Epithelial cell of esophagus (primary cell): ENCODE measurements at regions not wholly inside any gene's neighbourhood (a gene's known extent, or its start where the extent isn't known, plus 50 kb on each side); places are given as distances from the start of the nearest gene placed in this dataset.

Experiments
- DNase-seq: peaks from one replicate; pipeline ENCODE4 v3.0.0; 2010; ENCODE audit warnings: low read depth
- H3K4me3 ChIP-seq: 2 replicates; pipeline ENCODE4 v1.5.1; 2011; ENCODE audit warnings: mild to moderate bottlenecking, low read length, control low read depth
- CTCF ChIP-seq: IDR thresholded peaks from 2 replicates; pipeline ENCODE4 v1.5.1; 2011; ENCODE audit warnings: low read depth, mild to moderate bottlenecking, low read length, control low read depth, inconsistent platforms; ENCODE audit not compliant: insufficient read depth; ENCODE audit errors: missing control alignments

DNA sequence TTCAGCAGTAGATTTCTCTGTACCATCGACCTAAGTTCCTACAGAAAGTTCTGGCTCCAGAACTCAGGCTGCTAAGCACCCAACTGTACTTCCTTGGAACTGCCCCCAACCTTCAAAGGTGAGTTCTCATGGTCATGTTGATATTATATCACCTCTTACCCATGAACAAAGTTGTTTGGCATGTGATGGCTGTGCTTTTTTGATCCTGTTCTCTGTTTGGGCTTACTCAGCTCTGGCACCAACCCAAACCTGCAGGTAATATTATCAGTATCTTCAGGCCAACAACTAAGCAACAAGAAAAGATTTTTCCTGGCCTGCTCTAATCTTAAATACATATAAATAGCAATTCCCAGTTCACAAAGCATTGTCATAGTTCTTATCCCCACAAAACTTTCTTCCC lies 318.7 kb upstream of the LMCD1 start:
- DNase-seq, result peak; percentile 70
- no peak for TF ChIP-seq CTCF
- no peak overlapping the region for H3K4me3 ChIP-seq

DNA sequence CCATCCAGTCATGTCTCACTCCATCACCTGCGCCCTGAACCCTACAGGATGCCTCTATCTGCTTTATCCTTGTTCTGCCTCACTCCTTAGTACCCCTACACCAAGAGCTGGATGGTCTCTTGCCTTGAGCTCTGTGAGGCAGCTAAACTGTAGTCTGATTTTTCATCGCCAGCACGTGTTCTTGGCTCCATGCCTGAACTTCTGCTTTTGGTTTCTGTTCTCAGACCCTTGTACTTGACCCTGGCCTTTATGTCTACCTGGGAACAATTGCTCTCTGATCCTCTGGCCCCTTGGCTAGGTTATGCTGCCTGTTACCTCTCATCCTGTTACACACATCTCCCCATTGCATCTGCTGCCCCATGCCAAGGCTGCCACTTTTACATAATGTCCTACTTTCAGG lies 318.0 kb upstream of the LMCD1 start:
- no peak overlapping the region for H3K4me3 ChIP-seq
- TF ChIP-seq CTCF, result no peak
- DNase-seq, result no peak

GRCh38 chr3:8186213-8186612 lies 315.4 kb upstream of the LMCD1 start:
- DNase-seq, result no peak
- no peak for TF ChIP-seq CTCF
- no peak overlapping the region for H3K4me3 ChIP-seq

- DNase-seq, result no peak
- no peak for TF ChIP-seq CTCF
- no peak overlapping the region for H3K4me3 ChIP-seq
Measured at GRCh38 chr3:8187996-8188395, 313.6 kb upstream of the LMCD1 start.

DNA sequence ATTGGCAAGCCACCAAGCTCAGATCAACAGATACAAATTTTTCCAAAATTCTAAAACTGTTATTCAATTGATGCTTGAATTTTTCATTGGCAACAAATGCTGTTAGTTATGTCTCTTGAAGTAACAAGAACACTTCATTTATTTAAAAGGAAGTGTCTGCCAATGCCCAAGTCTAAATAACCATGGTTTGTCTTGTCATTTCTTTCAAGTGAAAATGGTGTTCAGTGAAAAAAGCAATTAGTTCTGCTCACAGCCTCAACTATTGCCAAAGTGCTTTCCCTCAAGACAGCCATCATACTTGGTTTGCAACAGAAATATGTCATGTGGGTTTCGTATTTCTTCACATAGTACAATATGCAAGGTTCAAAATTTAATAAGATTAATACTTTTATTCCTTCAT lies 312.6 kb upstream of the LMCD1 start:
- no peak for DNase-seq
- TF ChIP-seq CTCF, result no peak
- H3K4me3 ChIP-seq, result no peak overlapping the region

DNA sequence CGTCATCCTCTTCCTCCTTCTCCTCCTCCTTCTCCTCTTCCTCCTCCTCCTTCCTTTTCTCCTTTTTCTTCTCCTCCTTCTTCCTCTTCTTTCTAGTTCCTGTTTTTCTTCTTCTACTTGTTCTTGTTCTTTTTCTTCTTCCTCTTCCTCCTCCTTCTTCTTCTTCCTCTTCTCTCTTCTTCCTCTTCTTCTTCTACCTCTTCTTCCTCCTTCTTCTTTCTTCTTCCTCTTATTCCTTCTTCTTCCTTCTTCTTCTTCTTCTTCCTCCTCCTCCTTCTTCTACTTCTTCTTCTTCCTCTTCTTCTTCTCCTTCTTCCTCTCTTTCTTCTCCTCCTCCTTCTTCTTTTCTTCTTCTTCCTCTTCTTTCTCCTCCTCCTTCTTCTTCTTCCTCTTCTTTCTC lies 310.2 kb upstream of the LMCD1 start:
- DNase-seq, result no peak
- no peak for TF ChIP-seq CTCF
- H3K4me3 ChIP-seq, result no peak overlapping the region

DNA sequence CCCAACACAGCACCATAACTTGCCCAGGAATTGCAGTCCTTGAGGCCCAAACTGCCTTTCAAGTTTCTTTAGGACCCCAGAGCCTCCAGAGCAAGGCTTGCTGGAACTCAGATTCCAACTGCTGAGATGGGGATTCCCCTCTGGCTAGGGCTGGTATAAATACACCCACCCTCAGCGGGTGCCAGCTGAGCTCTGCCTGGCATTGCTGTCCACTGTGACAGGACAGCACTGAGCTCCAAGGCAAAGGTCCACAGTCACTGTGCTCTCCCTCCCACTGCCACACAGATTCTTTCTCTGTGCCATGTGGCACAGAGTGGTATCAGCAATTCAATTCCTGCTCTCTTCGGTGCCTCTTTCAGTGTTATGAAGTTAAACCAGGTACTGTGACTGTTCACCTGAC lies 304.2 kb upstream of the LMCD1 start:
- no peak for DNase-seq
- TF ChIP-seq CTCF, result no peak
- H3K4me3 ChIP-seq, result no peak overlapping the region
